CD4-positive, alpha-beta T cell (primary cell): ENCODE measurements at regions not wholly inside any gene's neighbourhood (a gene's known extent, or its start where the extent isn't known, plus 50 kb on each side); places are given as distances from the start of the nearest gene placed in this dataset.

Experiments used
- ATAC-seq: fragments of 200-7000 bp; cut with Tn5 transposase; one replicate; pipeline ENCODE4 v1.10.0; 2022; ENCODE audit warnings: mild to moderate bottlenecking; ENCODE audit not compliant: poor library complexity
- CTCF ChIA-PET: fragments of 350-600 bp; sonication (Branson Sonifier 250); formaldehyde crosslinking; loops from one replicate; lab custom pipeline; 2021; ENCODE audit warnings: antibody characterized with exemption, inconsistent platforms; lab: Charles Lee
- POLR2A ChIA-PET: fragments of 350-600 bp; sonication (Branson Sonifier 250); formaldehyde crosslinking; loops from one replicate; lab custom pipeline; 2021; ENCODE audit warnings: antibody characterized with exemption, inconsistent platforms; lab: Charles Lee
- DNase-seq, 14 experiments: peaks; one replicate each; pipeline ENCODE4 v3.0.0-alpha.2; 2013 to 2020; ENCODE audit warnings: mixed read lengths in 2 of 14
- H3K27ac ChIP-seq, 2 donors: one replicate each; pipeline versions ENCODE4 v1.5.1 to v1.7.0; 2013; ENCODE audit warnings: low read length in 2 of 2, low read depth in 1 of 2, mild to moderate bottlenecking in 1 of 2
- H3K27me3 ChIP-seq, 2 experiments: 1 replicate in 1 of 2; 2 replicates in 1 of 2; pipeline versions ENCODE4 v1.6.1 to v1.7.0; 2013; ENCODE audit warnings: low read length in 2 of 2, control low read depth in 1 of 2, mild to moderate bottlenecking in 1 of 2, moderate library complexity in 1 of 2; ENCODE audit not compliant: insufficient read depth in 2 of 2, control insufficient read depth in 1 of 2
- H3K36me3 ChIP-seq: one replicate; pipeline ENCODE4 v1.6.1; 2013; ENCODE audit warnings: low read length, control low read depth; ENCODE audit not compliant: insufficient read depth
- H3K4me1 ChIP-seq: one replicate; pipeline ENCODE4 v1.6.1; 2013; ENCODE audit warnings: low read length, control low read depth; ENCODE audit not compliant: insufficient read depth
- H3K4me3 ChIP-seq: one replicate; pipeline ENCODE4 v1.5.1; 2013; ENCODE audit warnings: mild to moderate bottlenecking, low read length, moderate library complexity
- H3K9me3 ChIP-seq, 2 experiments: 1 replicate in 1 of 2; 2 replicates in 1 of 2; pipeline versions ENCODE4 v1.6.1 to v1.7.0; 2013; ENCODE audit warnings: low read length in 2 of 2, mild to moderate bottlenecking in 2 of 2, control low read depth in 1 of 2, moderate library complexity in 1 of 2; ENCODE audit not compliant: control insufficient read depth in 1 of 2, insufficient read depth in 1 of 2
- H3K27ac Mint-ChIP-seq: one replicate; pipeline ENCODE4 v1.8.0; 2020; ENCODE audit warnings: mixed read lengths
- H3K27me3 Mint-ChIP-seq: one replicate; pipeline ENCODE4 v1.8.0; 2021; ENCODE audit warnings: mixed read lengths
- H3K36me3 Mint-ChIP-seq: one replicate; pipeline ENCODE4 v1.8.0; 2021; ENCODE audit warnings: low read depth, mixed read lengths
- H3K4me1 Mint-ChIP-seq: one replicate; pipeline ENCODE4 v1.8.0; 2021; ENCODE audit warnings: low read depth, mixed read lengths
- H3K4me3 Mint-ChIP-seq: one replicate; pipeline ENCODE4 v1.8.0; 2020; ENCODE audit warnings: mild to moderate bottlenecking, mixed read lengths
- H3K9me3 Mint-ChIP-seq: one replicate; pipeline ENCODE4 v1.8.0; 2020; ENCODE audit warnings: mixed read lengths
- intact Hi-C, 2 experiments: fragments of 100-400 bp; cut with DNase I in 1 of 2; cut with micrococcal nuclease in 1 of 2; formaldehyde crosslinking; loops; one replicate each; pipeline versions ENCODE4 v1.15.1 to v1.9.0; 2023 to 2025; cut with DNase I, micrococcal nuclease
- TF ChIP-seq, protein P1 (sequence below): fragments of 200-600 bp; IDR thresholded peaks from one replicate; pipeline ENCODE4 v1.8.0; 2022; ENCODE audit warnings: antibody characterized with exemption, mild to moderate bottlenecking

DNA sequence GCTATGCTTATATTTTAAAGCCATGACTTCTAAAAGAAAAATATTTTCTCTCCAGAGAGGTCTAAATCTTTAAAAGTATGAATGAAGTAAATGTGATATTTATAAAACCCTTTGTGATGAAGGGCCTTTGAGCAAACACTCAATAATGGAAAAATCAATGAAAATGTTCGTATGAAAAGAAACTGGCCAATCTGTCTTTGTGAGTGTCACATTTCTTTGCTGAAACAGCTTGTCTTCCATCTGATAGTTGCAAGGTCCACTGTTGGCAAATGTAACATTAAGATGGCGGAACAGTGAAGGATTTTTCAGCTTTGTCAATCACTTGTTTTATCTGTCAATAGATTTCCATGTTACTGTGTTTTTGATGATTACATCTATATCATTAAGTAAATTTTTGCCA is 162.9 kb upstream of the GATA6 start:
- H3K9me3 Mint-ChIP-seq = peaks cover 6% of the 10 kb centered on the region
- ChIA-PET POLR2A (no interaction called here), CTCF (no interaction called here)
- no peak overlapping the region for H3K4me3 Mint-ChIP-seq
- ATAC-seq (no peak), DNase-seq (no peak)
- no peak overlapping the region for H3K27ac ChIP-seq
- no peaks in the 10 kb centered on the region for H3K36me3 ChIP-seq
- H3K27me3 Mint-ChIP-seq = no peaks in the 10 kb centered on the region
- no peaks in the 10 kb centered on the region for H3K36me3 Mint-ChIP-seq
- intact Hi-C loops = no loop called here
- no peaks in the 10 kb centered on the region for H3K27me3 ChIP-seq
- no peak overlapping the region for H3K4me3 ChIP-seq
- H3K4me1 Mint-ChIP-seq = no peaks in the 10 kb centered on the region
- no peak overlapping the region for H3K27ac Mint-ChIP-seq
- TF ChIP-seq, protein P1, sequence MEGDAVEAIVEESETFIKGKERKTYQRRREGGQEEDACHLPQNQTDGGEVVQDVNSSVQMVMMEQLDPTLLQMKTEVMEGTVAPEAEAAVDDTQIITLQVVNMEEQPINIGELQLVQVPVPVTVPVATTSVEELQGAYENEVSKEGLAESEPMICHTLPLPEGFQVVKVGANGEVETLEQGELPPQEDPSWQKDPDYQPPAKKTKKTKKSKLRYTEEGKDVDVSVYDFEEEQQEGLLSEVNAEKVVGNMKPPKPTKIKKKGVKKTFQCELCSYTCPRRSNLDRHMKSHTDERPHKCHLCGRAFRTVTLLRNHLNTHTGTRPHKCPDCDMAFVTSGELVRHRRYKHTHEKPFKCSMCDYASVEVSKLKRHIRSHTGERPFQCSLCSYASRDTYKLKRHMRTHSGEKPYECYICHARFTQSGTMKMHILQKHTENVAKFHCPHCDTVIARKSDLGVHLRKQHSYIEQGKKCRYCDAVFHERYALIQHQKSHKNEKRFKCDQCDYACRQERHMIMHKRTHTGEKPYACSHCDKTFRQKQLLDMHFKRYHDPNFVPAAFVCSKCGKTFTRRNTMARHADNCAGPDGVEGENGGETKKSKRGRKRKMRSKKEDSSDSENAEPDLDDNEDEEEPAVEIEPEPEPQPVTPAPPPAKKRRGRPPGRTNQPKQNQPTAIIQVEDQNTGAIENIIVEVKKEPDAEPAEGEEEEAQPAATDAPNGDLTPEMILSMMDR = no peak
- H3K9me3 ChIP-seq = peaks cover 0 to 4% of the 10 kb centered on the region in 2 experiments
- H3K4me1 ChIP-seq = no peaks in the 10 kb centered on the region

DNA sequence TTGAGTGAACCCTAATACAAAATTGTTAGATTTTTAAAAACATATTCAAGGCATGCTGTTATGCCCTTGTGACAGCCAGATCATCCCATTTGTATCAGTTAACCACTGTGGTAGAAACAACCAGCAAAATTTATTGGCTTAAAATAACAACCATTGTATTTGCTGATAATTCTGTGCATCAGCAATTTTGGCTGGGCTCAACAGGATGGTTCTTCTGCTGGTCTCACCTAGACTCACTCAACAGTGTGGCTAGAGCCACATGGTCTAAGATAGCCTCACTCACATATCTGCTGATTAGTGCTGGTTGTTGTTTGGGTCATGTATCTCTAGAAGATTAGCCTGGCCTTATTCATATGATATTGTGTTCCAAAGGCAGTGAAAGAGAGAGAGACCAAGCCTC is 160.1 kb upstream of the GATA6 start:
- peaks cover 15% of the 10 kb centered on the region for H3K9me3 Mint-ChIP-seq
- CTCF ChIA-PET = no interaction called here
- no peak overlapping the region for H3K27ac Mint-ChIP-seq
- POLR2A ChIA-PET = no interaction called here
- no peaks in the 10 kb centered on the region for H3K27me3 Mint-ChIP-seq
- Histone ChIP-seq H3K9me3 (peaks cover 0 to 4% of the 10 kb centered on the region in 2 experiments), H3K27ac (no peak overlapping the region), H3K4me1 (no peaks in the 10 kb centered on the region), H3K36me3 (no peaks in the 10 kb centered on the region), H3K27me3 (no peaks in the 10 kb centered on the region), H3K4me3 (no peak overlapping the region)
- TF ChIP-seq, protein P1 = no peak
- H3K36me3 Mint-ChIP-seq = no peaks in the 10 kb centered on the region
- no peaks in the 10 kb centered on the region for H3K4me1 Mint-ChIP-seq
- H3K4me3 Mint-ChIP-seq = no peak overlapping the region
- intact Hi-C loops = no loop called here
- no peak for ATAC-seq
- no peak for DNase-seq

- DNase-seq = no peak
- H3K27ac ChIP-seq = no peak overlapping the region
- no peak for ATAC-seq
- TF ChIP-seq, protein P1 = no peak
- ChIA-PET POLR2A (no interaction called here), CTCF (no interaction called here)
- no peaks in the 10 kb centered on the region for H3K4me1 Mint-ChIP-seq
- no peak overlapping the region for H3K4me3 Mint-ChIP-seq
- H3K27me3 ChIP-seq = no peaks in the 10 kb centered on the region
- intact Hi-C loops = no loop called here
- peaks cover 15% of the 10 kb centered on the region for H3K9me3 Mint-ChIP-seq
- H3K27ac Mint-ChIP-seq = no peak overlapping the region
- no peaks in the 10 kb centered on the region for H3K9me3 ChIP-seq
- H3K27me3 Mint-ChIP-seq = peaks cover 9% of the 10 kb centered on the region
- no peaks in the 10 kb centered on the region for H3K4me1 ChIP-seq
- H3K36me3 ChIP-seq = no peaks in the 10 kb centered on the region
- H3K4me3 ChIP-seq = no peak overlapping the region
- no peaks in the 10 kb centered on the region for H3K36me3 Mint-ChIP-seq
Observed at GRCh38 chr18:22013993-22014392, 155.4 kb upstream of the GATA6 start.
